CD4-positive, alpha-beta T cell (primary cell): ENCODE measurements at regions not wholly inside any gene's neighbourhood (a gene's known extent, or its start where the extent isn't known, plus 50 kb on each side); places are given as distances from the start of the nearest gene placed in this dataset.

Source experiments
- ATAC-seq: fragments of 200-7000 bp; cut with Tn5 transposase; one replicate; pipeline ENCODE4 v1.10.0; 2022; ENCODE audit warnings: mild to moderate bottlenecking; ENCODE audit not compliant: poor library complexity
- CTCF ChIA-PET: fragments of 350-600 bp; sonication (Branson Sonifier 250); formaldehyde crosslinking; loops from one replicate; lab custom pipeline; 2021; ENCODE audit warnings: antibody characterized with exemption, inconsistent platforms; lab: Charles Lee
- POLR2A ChIA-PET: fragments of 350-600 bp; sonication (Branson Sonifier 250); formaldehyde crosslinking; loops from one replicate; lab custom pipeline; 2021; ENCODE audit warnings: antibody characterized with exemption, inconsistent platforms; lab: Charles Lee
- DNase-seq, 14 experiments: peaks; one replicate each; pipeline ENCODE4 v3.0.0-alpha.2; 2013 to 2020; ENCODE audit warnings: mixed read lengths in 2 of 14
- H3K27ac ChIP-seq, 2 donors: one replicate each; pipeline versions ENCODE4 v1.5.1 to v1.7.0; 2013; ENCODE audit warnings: low read length in 2 of 2, low read depth in 1 of 2, mild to moderate bottlenecking in 1 of 2
- H3K27me3 ChIP-seq, 2 experiments: 1 replicate in 1 of 2; 2 replicates in 1 of 2; pipeline versions ENCODE4 v1.6.1 to v1.7.0; 2013; ENCODE audit warnings: low read length in 2 of 2, control low read depth in 1 of 2, mild to moderate bottlenecking in 1 of 2, moderate library complexity in 1 of 2; ENCODE audit not compliant: insufficient read depth in 2 of 2, control insufficient read depth in 1 of 2
- H3K36me3 ChIP-seq: one replicate; pipeline ENCODE4 v1.6.1; 2013; ENCODE audit warnings: low read length, control low read depth; ENCODE audit not compliant: insufficient read depth
- H3K4me1 ChIP-seq: one replicate; pipeline ENCODE4 v1.6.1; 2013; ENCODE audit warnings: low read length, control low read depth; ENCODE audit not compliant: insufficient read depth
- H3K4me3 ChIP-seq: one replicate; pipeline ENCODE4 v1.5.1; 2013; ENCODE audit warnings: mild to moderate bottlenecking, low read length, moderate library complexity
- H3K9me3 ChIP-seq, 2 experiments: 1 replicate in 1 of 2; 2 replicates in 1 of 2; pipeline versions ENCODE4 v1.6.1 to v1.7.0; 2013; ENCODE audit warnings: low read length in 2 of 2, mild to moderate bottlenecking in 2 of 2, control low read depth in 1 of 2, moderate library complexity in 1 of 2; ENCODE audit not compliant: control insufficient read depth in 1 of 2, insufficient read depth in 1 of 2
- H3K27ac Mint-ChIP-seq: one replicate; pipeline ENCODE4 v1.8.0; 2020; ENCODE audit warnings: mixed read lengths
- H3K27me3 Mint-ChIP-seq: one replicate; pipeline ENCODE4 v1.8.0; 2021; ENCODE audit warnings: mixed read lengths
- H3K36me3 Mint-ChIP-seq: one replicate; pipeline ENCODE4 v1.8.0; 2021; ENCODE audit warnings: low read depth, mixed read lengths
- H3K4me1 Mint-ChIP-seq: one replicate; pipeline ENCODE4 v1.8.0; 2021; ENCODE audit warnings: low read depth, mixed read lengths
- H3K4me3 Mint-ChIP-seq: one replicate; pipeline ENCODE4 v1.8.0; 2020; ENCODE audit warnings: mild to moderate bottlenecking, mixed read lengths
- H3K9me3 Mint-ChIP-seq: one replicate; pipeline ENCODE4 v1.8.0; 2020; ENCODE audit warnings: mixed read lengths
- CTCF ChIP-seq: fragments of 200-600 bp; IDR thresholded peaks from one replicate; pipeline ENCODE4 v1.8.0; 2022; ENCODE audit warnings: antibody characterized with exemption, mild to moderate bottlenecking
- intact Hi-C, 2 experiments: fragments of 100-400 bp; cut with DNase I in 1 of 2; cut with micrococcal nuclease in 1 of 2; formaldehyde crosslinking; loops; one replicate each; pipeline versions ENCODE4 v1.15.1 to v1.9.0; 2023 to 2025; cut with DNase I, micrococcal nuclease

GRCh38 chr12:94845110-94845509 is 158.4 kb downstream of the NDUFA12 start:
- Histone ChIP-seq H3K27ac (no peak overlapping the region), H3K9me3 (no peaks in the 10 kb centered on the region), H3K4me1 (no peaks in the 10 kb centered on the region), H3K36me3 (no peaks in the 10 kb centered on the region), H3K4me3 (no peak overlapping the region), H3K27me3 (peaks cover 0 to 8% of the 10 kb centered on the region in 2 experiments)
- ChIA-PET CTCF (no interaction called here), POLR2A (no interaction called here)
- DNase-seq (no peak), ATAC-seq (no peak)
- no peak for TF ChIP-seq CTCF
- Mint-ChIP-seq H3K27ac (no peak overlapping the region), H3K4me3 (no peak overlapping the region), H3K9me3 (no peaks in the 10 kb centered on the region), H3K36me3 (no peaks in the 10 kb centered on the region), H3K27me3 (peaks cover 25% of the 10 kb centered on the region), H3K4me1 (no peaks in the 10 kb centered on the region)
- intact Hi-C loops: no loop called here

- DNase-seq (no peak), ATAC-seq (no peak)
- H3K4me3 Mint-ChIP-seq: no peak overlapping the region
- Histone ChIP-seq H3K9me3 (no peaks in the 10 kb centered on the region), H3K36me3 (no peaks in the 10 kb centered on the region), H3K4me3 (no peak overlapping the region), H3K27me3 (peaks cover 0 to 3% of the 10 kb centered on the region in 2 experiments), H3K27ac (no peak overlapping the region), H3K4me1 (no peaks in the 10 kb centered on the region)
- ChIA-PET CTCF (no interaction called here), POLR2A (no interaction called here)
- intact Hi-C loops: no loop called here
- TF ChIP-seq CTCF: no peak
- H3K9me3 Mint-ChIP-seq: no peaks in the 10 kb centered on the region
- H3K27me3 Mint-ChIP-seq: peaks cover 19% of the 10 kb centered on the region
- no peak overlapping the region for H3K27ac Mint-ChIP-seq
- no peaks in the 10 kb centered on the region for H3K36me3 Mint-ChIP-seq
- H3K4me1 Mint-ChIP-seq: no peaks in the 10 kb centered on the region
Observed at GRCh38 chr12:94844452-94844851, 159.0 kb downstream of the NDUFA12 start.

- H3K27ac Mint-ChIP-seq: no peak overlapping the region
- CTCF ChIA-PET: interaction anchor here (0.5 kb wide), 1 partner anchor 1681 kb away, joined by 4 read pairs; no protein-coding TSS in a partner anchor
- ATAC-seq: no peak
Observed at GRCh38 chr12:94841904-94842610, 161.4 kb downstream of the NDUFA12 start.

More at GRCh38 chr12:94841904-94842610, 161.4 kb downstream of the NDUFA12 start:
- no peaks in the 10 kb centered on the region for H3K4me1 ChIP-seq
- DNase-seq: no peak
- no peak overlapping the region for H3K4me3 ChIP-seq
- no peak overlapping the region for H3K4me3 Mint-ChIP-seq
- no peaks in the 10 kb centered on the region for H3K27me3 ChIP-seq
- peaks cover 4% of the 10 kb centered on the region for H3K27me3 Mint-ChIP-seq
- TF ChIP-seq CTCF: no peak
- intact Hi-C loops: no loop called here
- H3K36me3 Mint-ChIP-seq: no peaks in the 10 kb centered on the region
- H3K9me3 Mint-ChIP-seq: no peaks in the 10 kb centered on the region
- no peaks in the 10 kb centered on the region for H3K9me3 ChIP-seq
- H3K4me1 Mint-ChIP-seq: no peaks in the 10 kb centered on the region
- H3K27ac ChIP-seq: no peak overlapping the region
- POLR2A ChIA-PET: no interaction called here
- H3K36me3 ChIP-seq: no peaks in the 10 kb centered on the region
